HFFc6 (cell line): ENCODE measurements at regions not wholly inside any gene's neighbourhood (a gene's known extent, or its start where the extent isn't known, plus 50 kb on each side); places are given as distances from the start of the nearest gene placed in this dataset.
"Not testable (repeated sequence)": the region's sequence is repeated elsewhere in the genome, so short reads cannot be mapped to it uniquely, and the experiment has no call there.

Source experiments
- DNase-seq: peaks from one replicate; pipeline ENCODE4 v3.0.0-alpha.2; 2018
- H3K27ac Mint-ChIP-seq: 2 replicates; pipeline ENCODE4 v1.8.0; 2020; ENCODE audit warnings: mild to moderate bottlenecking, mixed read lengths
- H3K27me3 Mint-ChIP-seq: 2 replicates; pipeline ENCODE4 v1.8.0; 2021; ENCODE audit warnings: mild to moderate bottlenecking, moderate library complexity, mixed read lengths; ENCODE audit not compliant: insufficient read depth
- H3K36me3 Mint-ChIP-seq: 2 replicates; pipeline ENCODE4 v1.8.0; 2021; ENCODE audit warnings: low read depth, mixed read lengths
- H3K4me1 Mint-ChIP-seq: 2 replicates; pipeline ENCODE4 v1.8.0; 2020; ENCODE audit warnings: low read depth, mixed read lengths
- H3K4me3 Mint-ChIP-seq: 2 replicates; pipeline ENCODE4 v1.8.0; 2020; ENCODE audit warnings: mild to moderate bottlenecking, moderate library complexity, mixed read lengths
- H3K9me3 Mint-ChIP-seq: 2 replicates; pipeline ENCODE4 v1.8.0; 2020; ENCODE audit warnings: mild to moderate bottlenecking, mixed read lengths
- CTCF ChIP-seq: fragments of 200-600 bp; sonication (generic); IDR thresholded peaks from 2 replicates; pipeline ENCODE4 v1.5.0; 2021; ENCODE audit warnings: antibody characterized with exemption, mild to moderate bottlenecking

DNA sequence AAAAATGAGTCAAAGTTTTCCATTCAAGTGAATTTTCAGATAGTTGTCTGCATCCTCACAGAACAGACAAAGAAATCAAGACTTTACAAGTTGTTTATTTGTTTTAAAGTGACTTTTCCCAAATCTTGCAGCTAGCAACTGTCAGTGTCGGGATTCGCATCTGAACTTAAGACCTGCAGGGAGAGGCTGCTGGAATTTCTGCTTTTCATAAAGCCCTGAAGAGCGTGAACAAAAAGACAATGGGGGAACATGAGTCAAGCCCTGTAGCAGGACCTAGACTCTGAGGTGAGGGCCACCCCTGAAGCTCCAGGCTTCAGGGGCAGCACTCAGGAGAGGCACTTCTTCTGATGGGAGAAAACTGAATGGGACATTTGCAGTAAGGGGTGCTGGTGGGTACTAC, 108.2 kb upstream of the CTAGE1 start:
- Mint-ChIP-seq H3K9me3 (no peaks in the 10 kb centered on the region), H3K36me3 (0 out of 2 replicates have a peak, but pooled peaks cover 4% of the 10 kb centered on the region), H3K27me3 (peaks cover 20% of the 10 kb centered on the region), H3K4me3 (no peak overlapping the region), H3K27ac (no peak overlapping the region), H3K4me1 (no peaks in the 10 kb centered on the region)
- TF ChIP-seq CTCF: no peak
- no peak for DNase-seq

GRCh38 chr18:22528291-22528690, 110.6 kb upstream of the CTAGE1 start:
- 0 out of 2 replicates have a peak, but pooled peaks cover 4% of the 10 kb centered on the region for H3K36me3 Mint-ChIP-seq
- DNase-seq: no peak
- peaks cover 18% of the 10 kb centered on the region for H3K27me3 Mint-ChIP-seq
- no peaks in the 10 kb centered on the region for H3K4me1 Mint-ChIP-seq
- no peak for TF ChIP-seq CTCF
- no peaks in the 10 kb centered on the region for H3K9me3 Mint-ChIP-seq
- H3K27ac Mint-ChIP-seq: no peak overlapping the region
- H3K4me3 Mint-ChIP-seq: no peak overlapping the region

GRCh38 chr18:22534706-22535105, 117.0 kb upstream of the CTAGE1 start:
- H3K4me3 Mint-ChIP-seq, H3K27me3 Mint-ChIP-seq, DNase-seq, H3K27ac Mint-ChIP-seq, H3K36me3 Mint-ChIP-seq, H3K9me3 Mint-ChIP-seq: not testable (repeated sequence)
- peaks cover 18% of the 10 kb centered on the region for H3K4me1 Mint-ChIP-seq

- H3K27me3 Mint-ChIP-seq: peaks cover 5% of the 10 kb centered on the region; the same call in 1 of the 2 replicates
- H3K4me1 Mint-ChIP-seq: peaks cover 22% of the 10 kb centered on the region
- no peak for DNase-seq
- no peak overlapping the region for H3K4me3 Mint-ChIP-seq
- no peak overlapping the region for H3K27ac Mint-ChIP-seq
- no peaks in the 10 kb centered on the region for H3K9me3 Mint-ChIP-seq
- TF ChIP-seq CTCF: no peak
- no peaks in the 10 kb centered on the region for H3K36me3 Mint-ChIP-seq
These were observed 118.8 kb upstream of the CTAGE1 start for GRCh38 chr18:22536558-22536957.

DNA sequence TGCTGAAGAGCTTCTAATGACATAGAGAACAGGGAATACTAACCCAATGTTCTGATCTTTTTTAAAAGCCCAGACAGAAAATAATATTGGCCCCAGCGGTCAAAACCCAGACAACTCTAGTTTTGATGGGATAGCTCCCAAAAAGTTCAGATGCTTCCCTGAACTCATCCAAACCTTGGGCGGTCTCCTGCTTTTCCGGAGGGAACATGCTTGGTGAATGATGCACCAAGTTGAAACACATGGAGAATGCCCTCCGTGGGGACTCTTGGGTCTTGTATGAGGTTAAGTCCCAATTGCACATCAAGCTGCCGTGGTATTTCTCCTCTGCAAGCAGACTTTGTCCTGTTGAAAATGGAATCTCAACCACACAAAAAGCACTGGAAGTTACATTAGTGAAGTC, 120.7 kb upstream of the CTAGE1 start:
- peaks cover 39% of the 10 kb centered on the region for H3K4me1 Mint-ChIP-seq
- TF ChIP-seq CTCF: no peak
- no peak for DNase-seq
- H3K4me3 Mint-ChIP-seq: no peak overlapping the region
- no peaks in the 10 kb centered on the region; the same call in 1 of the 2 replicates for H3K9me3 Mint-ChIP-seq
- peaks cover 5% of the 10 kb centered on the region; the same call in 1 of the 2 replicates for H3K27me3 Mint-ChIP-seq
- H3K36me3 Mint-ChIP-seq: peaks cover 5% of the 10 kb centered on the region; the same call in 1 of the 2 replicates
- H3K27ac Mint-ChIP-seq: no peak overlapping the region

DNA sequence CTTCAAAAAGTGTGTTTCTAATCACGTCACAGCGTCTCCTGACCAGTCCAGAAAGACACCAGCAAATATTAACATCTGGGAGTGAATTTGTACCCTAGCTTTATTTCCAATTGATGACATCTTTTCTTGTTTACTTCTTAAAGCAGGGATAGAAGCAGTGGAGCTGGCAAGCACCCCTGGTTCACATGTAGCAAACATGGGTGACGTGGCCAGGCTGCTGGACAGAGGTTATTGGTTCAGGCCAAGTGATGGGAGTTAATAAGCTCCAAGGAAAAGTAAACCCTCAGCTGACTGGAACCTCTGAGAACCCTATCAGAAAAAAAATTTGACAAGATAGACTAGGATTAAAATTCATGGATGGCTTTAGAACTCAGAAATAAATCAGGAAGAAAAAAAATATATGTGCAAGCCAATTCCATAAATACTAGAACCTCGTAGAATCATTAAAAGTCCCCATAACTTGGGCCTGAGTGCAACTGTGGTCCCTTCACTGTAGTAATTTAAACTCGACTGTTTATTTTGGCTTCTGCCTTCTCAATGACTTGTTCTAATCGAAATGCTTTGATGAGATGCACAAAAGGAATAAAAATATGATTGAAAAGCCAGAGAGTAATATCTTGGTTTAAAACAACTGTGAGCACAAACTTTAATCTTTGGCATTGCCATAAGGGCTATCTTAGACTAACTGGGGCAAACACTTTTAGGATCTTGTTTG, 121.5 kb upstream of the CTAGE1 start:
- Mint-ChIP-seq H3K36me3 (peaks cover 5% of the 10 kb centered on the region; the same call in 1 of the 2 replicates), H3K27me3 (peaks cover 5% of the 10 kb centered on the region), H3K4me1 (peaks cover 45% of the 10 kb centered on the region), H3K9me3 (no peaks in the 10 kb centered on the region; the same call in 1 of the 2 replicates), H3K27ac (no peak overlapping the region), H3K4me3 (no peak overlapping the region)
- TF ChIP-seq CTCF: no peak
- DNase-seq: no peak
